Right lobe of liver (tissue), 4 donors: ENCODE measurements at regions not wholly inside any gene's neighbourhood (a gene's known extent, or its start where the extent isn't known, plus 50 kb on each side); places are given as distances from the start of the nearest gene placed in this dataset.

Source experiments
- POLR2A ChIP-seq: fragments of 450-650 bp; IDR thresholded peaks from one replicate; pipeline ENCODE4 v1.6.1; 2017; ENCODE audit warnings: antibody characterized with exemption, mild to moderate bottlenecking
- TF ChIP-seq, protein P1 (sequence below), 4 donors: fragments of 200-600 bp in 3 of 4; fragments of 450-650 bp in 1 of 4; IDR thresholded peaks; one replicate each; pipeline versions ENCODE4 v1.5.1 to v1.8.0; 2016 to 2022; ENCODE audit warnings: antibody characterized with exemption in 4 of 4, mild to moderate bottlenecking in 2 of 4
- donor health status: DM: no; HTN: no; CAD: no.
- donor health status: DM: no; HTN: no; CAD: no.
- donor health status: DM: no; HTN: yes; CAD: no.

GRCh38 chr9:79430619-79431018, 141.1 kb upstream of the TLE4 start:
- TF ChIP-seq, protein P1, sequence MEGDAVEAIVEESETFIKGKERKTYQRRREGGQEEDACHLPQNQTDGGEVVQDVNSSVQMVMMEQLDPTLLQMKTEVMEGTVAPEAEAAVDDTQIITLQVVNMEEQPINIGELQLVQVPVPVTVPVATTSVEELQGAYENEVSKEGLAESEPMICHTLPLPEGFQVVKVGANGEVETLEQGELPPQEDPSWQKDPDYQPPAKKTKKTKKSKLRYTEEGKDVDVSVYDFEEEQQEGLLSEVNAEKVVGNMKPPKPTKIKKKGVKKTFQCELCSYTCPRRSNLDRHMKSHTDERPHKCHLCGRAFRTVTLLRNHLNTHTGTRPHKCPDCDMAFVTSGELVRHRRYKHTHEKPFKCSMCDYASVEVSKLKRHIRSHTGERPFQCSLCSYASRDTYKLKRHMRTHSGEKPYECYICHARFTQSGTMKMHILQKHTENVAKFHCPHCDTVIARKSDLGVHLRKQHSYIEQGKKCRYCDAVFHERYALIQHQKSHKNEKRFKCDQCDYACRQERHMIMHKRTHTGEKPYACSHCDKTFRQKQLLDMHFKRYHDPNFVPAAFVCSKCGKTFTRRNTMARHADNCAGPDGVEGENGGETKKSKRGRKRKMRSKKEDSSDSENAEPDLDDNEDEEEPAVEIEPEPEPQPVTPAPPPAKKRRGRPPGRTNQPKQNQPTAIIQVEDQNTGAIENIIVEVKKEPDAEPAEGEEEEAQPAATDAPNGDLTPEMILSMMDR (IDR thresholded peaks at IDR 0.05): no peak
- TF ChIP-seq POLR2A: no peak
